NCI-H446 treated with DMSO at 0.1 percent for 48 hours (cell line): ENCODE measurements at regions not wholly inside any gene's neighbourhood (a gene's known extent, or its start where the extent isn't known, plus 50 kb on each side); places are given as distances from the start of the nearest gene placed in this dataset.

Experiments
- DNase-seq: peaks from one replicate; lab custom pipeline; 2025; lab: John Stamatoyannopoulos, UW

DNA sequence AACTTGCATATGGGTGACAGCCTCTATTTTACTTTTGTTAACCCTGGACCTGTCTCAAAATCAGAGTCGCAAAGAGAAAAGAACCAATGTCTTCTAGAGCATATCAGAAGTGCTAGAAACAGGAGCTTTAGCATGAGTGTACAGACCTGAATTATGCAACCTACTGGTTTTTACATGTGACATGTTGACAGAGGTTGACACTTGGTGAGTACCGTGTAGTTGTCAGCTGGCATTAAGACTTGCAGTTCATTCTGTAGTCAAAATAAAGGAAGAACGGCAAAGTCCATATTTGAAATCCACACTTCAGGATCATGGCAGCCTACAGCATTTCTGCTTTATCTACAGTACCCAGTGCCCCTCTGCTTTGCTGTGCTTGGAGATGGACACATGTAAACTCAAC, 291.9 kb upstream of the TENM3 start:
- no peak for DNase-seq

GRCh38 chr4:181952478-181952877, 290.7 kb upstream of the TENM3 start:
- DNase-seq = no peak

GRCh38 chr4:181956512-181956911, 286.7 kb upstream of the TENM3 start:
- no peak for DNase-seq

- no peak for DNase-seq
Measured at GRCh38 chr4:181957088-181957487, 286.1 kb upstream of the TENM3 start.

DNA sequence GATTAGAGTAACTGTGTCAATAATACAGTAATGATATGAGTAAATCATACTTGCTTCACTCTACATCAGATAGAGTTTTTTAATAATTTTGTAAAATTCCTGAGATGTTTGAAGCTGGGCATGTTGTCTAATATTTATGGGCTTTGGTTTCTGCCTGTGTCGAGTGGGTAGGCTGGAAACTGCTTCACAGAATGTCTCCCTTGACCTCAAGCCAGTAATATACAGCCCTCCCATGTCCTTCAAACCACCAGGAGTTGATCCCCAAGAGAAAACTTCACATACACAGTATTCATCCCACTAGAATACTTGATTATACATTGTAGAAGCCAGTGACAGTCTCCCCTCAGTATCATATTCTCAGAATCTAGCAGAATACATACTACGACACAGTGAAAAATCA, 284.8 kb upstream of the TENM3 start:
- DNase-seq = no peak

DNA sequence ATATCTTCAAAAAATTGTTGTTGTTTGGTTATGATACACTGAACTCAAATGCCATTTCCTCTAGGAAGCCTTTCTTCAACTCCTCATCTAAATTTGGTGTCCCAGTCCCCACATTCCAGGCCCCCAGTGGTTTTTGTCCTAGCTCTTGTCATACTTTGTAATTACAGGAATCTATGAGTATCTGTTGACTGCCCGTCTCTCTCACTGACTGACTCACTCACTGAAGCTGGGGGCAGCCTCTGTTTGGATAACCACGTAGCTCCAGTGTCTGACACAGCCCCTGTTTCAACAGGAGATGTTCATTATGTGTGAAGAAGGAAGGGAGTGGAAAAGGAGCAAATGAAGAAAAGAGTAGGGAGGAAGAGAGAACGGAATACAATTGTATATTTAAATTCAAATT, 284.1 kb upstream of the TENM3 start:
- no peak for DNase-seq

DNA sequence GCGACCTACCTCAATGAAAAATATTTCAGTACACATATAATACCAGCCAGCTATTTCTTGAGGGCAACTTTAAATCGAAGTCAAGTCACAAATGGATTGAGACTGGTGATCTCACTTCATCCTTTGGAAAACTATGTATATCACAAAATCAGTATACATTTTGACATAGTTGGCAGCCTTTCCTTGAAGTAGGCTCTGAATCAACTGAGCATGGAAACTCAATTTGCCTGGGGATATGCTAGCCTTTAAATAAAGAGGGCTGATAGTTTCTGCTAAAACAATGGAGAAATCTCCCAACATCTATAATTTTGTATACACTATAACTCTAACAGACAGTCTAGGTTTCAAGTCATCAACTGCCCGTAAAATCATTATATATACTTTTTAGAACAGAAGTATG, 282.8 kb upstream of the TENM3 start:
- DNase-seq = no peak

- DNase-seq = no peak
Measured at GRCh38 chr4:181962321-181962720, 280.9 kb upstream of the TENM3 start.

DNA sequence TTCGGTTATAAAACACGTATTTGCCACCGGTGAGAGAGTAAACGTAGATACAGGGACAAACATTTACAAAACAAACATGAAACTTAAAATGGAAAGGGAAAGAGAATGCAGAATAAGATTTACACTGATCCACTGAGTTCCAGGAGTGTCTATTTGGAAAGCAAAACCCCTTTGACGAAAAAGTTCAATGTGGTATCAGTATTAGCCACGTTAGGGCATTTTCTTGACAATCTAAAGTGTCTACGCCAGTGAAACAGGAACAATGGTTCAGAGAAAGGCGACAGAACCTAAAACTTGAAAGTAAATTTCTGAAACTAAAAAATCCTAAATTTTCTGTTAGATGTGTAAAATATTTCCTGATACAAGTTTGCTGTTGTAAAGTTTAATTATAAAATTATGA, 278.5 kb upstream of the TENM3 start:
- DNase-seq = no peak

- no peak for DNase-seq
Measured at GRCh38 chr4:181966104-181966551, 277.1 kb upstream of the TENM3 start.

GRCh38 chr4:181967401-181967800, 275.8 kb upstream of the TENM3 start:
- DNase-seq = no peak

GRCh38 chr4:181968371-181968770, 274.8 kb upstream of the TENM3 start:
- DNase-seq = no peak

DNA sequence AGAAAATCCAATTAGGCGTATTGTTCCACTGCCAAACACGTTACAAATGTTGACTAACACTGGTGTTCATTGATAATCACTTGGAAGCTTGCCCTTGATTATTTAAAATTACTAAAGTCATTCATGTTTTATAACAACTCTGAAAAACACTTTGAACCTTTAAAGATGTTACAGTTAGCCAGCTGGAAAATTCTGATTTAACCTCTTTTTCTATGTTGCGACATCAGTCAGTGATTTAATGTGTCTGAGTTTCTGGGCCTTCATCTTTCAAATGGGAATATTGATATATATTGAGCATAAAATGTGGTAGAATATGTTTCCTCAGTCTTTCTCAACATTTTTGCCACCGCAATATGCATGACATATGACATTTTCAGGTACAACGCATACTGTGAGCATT, 274.1 kb upstream of the TENM3 start:
- no peak for DNase-seq

GRCh38 chr4:181970366-181970765, 272.8 kb upstream of the TENM3 start:
- DNase-seq = no peak

GRCh38 chr4:181971411-181971810, 271.8 kb upstream of the TENM3 start:
- no peak for DNase-seq

GRCh38 chr4:181971973-181972372, 271.2 kb upstream of the TENM3 start:
- no peak for DNase-seq

GRCh38 chr4:181976764-181977163, 266.4 kb upstream of the TENM3 start:
- no peak for DNase-seq

DNA sequence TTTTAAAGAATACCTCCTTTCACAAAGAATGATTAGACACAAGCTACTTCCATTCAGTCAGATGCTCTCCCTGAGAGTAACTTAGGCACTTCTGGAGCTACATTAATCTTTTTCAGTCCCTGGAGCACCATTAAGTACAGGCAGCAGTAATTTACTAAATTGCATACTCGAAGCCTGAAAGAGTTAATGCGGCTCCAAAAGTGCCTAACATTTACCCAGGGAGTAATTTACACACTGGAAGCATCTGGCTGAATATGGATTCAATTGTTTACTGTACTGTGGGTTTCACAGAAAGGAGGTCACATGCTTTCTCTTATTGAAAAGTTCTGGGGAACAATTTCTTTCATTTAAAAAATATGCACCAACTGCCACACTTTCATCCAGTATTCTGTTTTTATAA, 260.8 kb upstream of the TENM3 start:
- DNase-seq = no peak

- DNase-seq = no peak
Measured at GRCh38 chr4:181982856-181983255, 260.3 kb upstream of the TENM3 start.

DNA sequence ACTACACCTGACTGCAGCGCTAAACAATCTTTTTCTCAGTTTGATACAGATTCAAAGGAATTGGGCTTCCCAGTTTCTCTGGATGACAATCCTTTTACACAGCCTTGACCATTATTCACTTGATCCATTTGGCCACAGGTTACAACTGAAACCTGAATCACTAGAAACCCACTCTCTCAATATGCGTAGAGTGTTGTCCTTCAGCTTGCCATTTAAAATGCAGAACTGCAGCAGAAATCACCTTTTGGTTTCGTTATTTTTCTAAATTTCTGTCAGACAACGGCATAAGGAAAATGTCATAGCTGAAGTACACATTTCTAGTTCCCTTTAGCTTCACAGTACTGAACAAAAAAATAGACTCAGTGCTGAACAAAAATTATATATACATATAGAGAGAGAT, 255.8 kb upstream of the TENM3 start:
- no peak for DNase-seq

GRCh38 chr4:181989071-181989470, 254.1 kb upstream of the TENM3 start:
- DNase-seq = no peak

GRCh38 chr4:181991369-181992108, 251.7 kb upstream of the TENM3 start:
- no peak for DNase-seq

GRCh38 chr4:181998398-181999295, 244.6 kb upstream of the TENM3 start:
- no peak for DNase-seq
